ENCODE measurements at regions not wholly inside any gene's neighbourhood (a gene's known extent, or its start where the extent isn't known, plus 50 kb on each side); places are given as distances from the start of the nearest gene placed in this dataset.
A peak's percentile ranks its signal among the peaks of the same experiment; 100 is the strongest.

DNA sequence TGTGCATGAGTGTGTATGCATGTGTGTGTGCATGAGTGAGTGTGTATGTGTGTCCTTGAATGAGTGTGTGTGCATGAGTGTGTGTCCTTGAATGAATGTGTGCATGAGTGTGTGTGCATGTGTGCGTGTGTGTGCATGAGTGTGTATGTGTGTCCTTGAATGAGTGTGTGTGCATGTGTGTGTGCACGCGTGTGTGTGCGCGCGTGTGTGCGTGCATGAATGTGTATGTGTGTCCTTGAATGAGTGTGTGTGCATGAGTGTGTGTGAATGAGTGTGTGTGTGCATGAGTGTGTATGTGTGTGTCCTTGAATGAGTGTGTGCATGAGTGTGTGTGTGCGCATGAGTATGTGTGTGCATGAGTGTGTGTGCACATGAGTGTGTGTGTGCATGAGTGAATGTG, 271.9 kb downstream of the RNF144A start:
- peaks cover 0 to 2% (median 2%) of the 10 kb centered on the region in 3 donors for H3K27me3 Mint-ChIP-seq (ENCODE audit: low read depth in 3 of 3)
- WGBS (ENCODE audit: insufficient coverage) = 50% methylated on average over 4 of the region's 8 CpGs
- Histone ChIP-seq H3K4me3 (replicated peaks in 1 of 3; ENCODE audit: low read depth in 2 of 3, low read length in 3 of 3) (no peak overlapping the region), H3K9ac (ENCODE audit: insufficient read depth, low read length, poor library complexity, severe bottlenecking) (no peak overlapping the region), H4K20me1 (ENCODE audit: insufficient read depth, low read length) (no peaks in the 10 kb centered on the region), H3K9me3 (replicated peaks in 1 of 2; ENCODE audit: control insufficient read depth in 1 of 2, insufficient read depth in 1 of 2, low read length in 2 of 2) (no peaks in the 10 kb centered on the region), H2AFZ (ENCODE audit: insufficient read depth, low read depth, low read length, poor library complexity, severe bottlenecking) (no peak overlapping the region), H3K27me3 (ENCODE audit: control insufficient read depth in 2 of 2, insufficient read depth in 2 of 2, low read length in 2 of 2) (no peaks in the 10 kb centered on the region), H3K79me2 (ENCODE audit: insufficient read depth, low read length) (no peaks in the 10 kb centered on the region), H3K4me2 (replicated peaks; ENCODE audit: extremely low read depth, low read length, poor library complexity, severe bottlenecking) (no peak overlapping the region), H3K4me1 (ENCODE audit: control insufficient read depth in 1 of 2, insufficient read depth in 2 of 2, low read length in 2 of 2) (no peaks in the 10 kb centered on the region), H3K36me3 (replicated peaks in 1 of 2; ENCODE audit: control insufficient read depth in 1 of 2, insufficient read depth in 2 of 2, low read length in 2 of 2) (no peaks in the 10 kb centered on the region), H3K27ac (ENCODE audit: low read depth in 1 of 2, low read length in 2 of 2) (no peak overlapping the region)
- DNase-seq = no peak
- no peak for TF ChIP-seq CTCF (IDR thresholded peaks at IDR 0.05)
- no peaks in the 10 kb centered on the region for H3K36me3 Mint-ChIP-seq
- H3K9me3 Mint-ChIP-seq = peaks cover 0 to 2% (median 0%) of the 10 kb centered on the region in 7 donors
- H3K4me1 Mint-ChIP-seq = no peaks in the 10 kb centered on the region
- H3K4me3 Mint-ChIP-seq = no peak overlapping the region
- intact Hi-C loops (cut with micrococcal nuclease) = no loop called here
- H3K27ac Mint-ChIP-seq = no peak overlapping the region

GRCh38 chr2:7190587-7191324, 273.5 kb downstream of the RNF144A start:
- peaks cover 0 to 2% (median 0%) of the 10 kb centered on the region in 7 donors for H3K9me3 Mint-ChIP-seq
- H3K27me3 Mint-ChIP-seq (ENCODE audit: low read depth in 3 of 3) = peaks cover 0 to 3% (median 0%) of the 10 kb centered on the region in 3 donors
- Histone ChIP-seq H3K27ac (ENCODE audit: low read depth in 1 of 2, low read length in 2 of 2) (no peak overlapping the region), H3K9ac (ENCODE audit: insufficient read depth, low read length, poor library complexity, severe bottlenecking) (no peak overlapping the region), H3K4me2 (replicated peaks; ENCODE audit: extremely low read depth, low read length, poor library complexity, severe bottlenecking) (no peak overlapping the region), H3K4me1 (ENCODE audit: control insufficient read depth in 1 of 2, insufficient read depth in 2 of 2, low read length in 2 of 2) (no peaks in the 10 kb centered on the region), H3K27me3 (ENCODE audit: control insufficient read depth in 2 of 2, insufficient read depth in 2 of 2, low read length in 2 of 2) (no peaks in the 10 kb centered on the region), H3K9me3 (replicated peaks in 1 of 2; ENCODE audit: control insufficient read depth in 1 of 2, insufficient read depth in 1 of 2, low read length in 2 of 2) (no peaks in the 10 kb centered on the region), H3K79me2 (ENCODE audit: insufficient read depth, low read length) (no peaks in the 10 kb centered on the region), H3K36me3 (replicated peaks in 1 of 2; ENCODE audit: control insufficient read depth in 1 of 2, insufficient read depth in 2 of 2, low read length in 2 of 2) (no peaks in the 10 kb centered on the region), H2AFZ (ENCODE audit: insufficient read depth, low read depth, low read length, poor library complexity, severe bottlenecking) (no peak overlapping the region), H3K4me3 (replicated peaks in 1 of 3; ENCODE audit: low read depth in 2 of 3, low read length in 3 of 3) (no peak overlapping the region), H4K20me1 (ENCODE audit: insufficient read depth, low read length) (no peaks in the 10 kb centered on the region)
- peak overlapping the region in 1 of 7 donors; percentile 25 for H3K27ac Mint-ChIP-seq
- no peaks in the 10 kb centered on the region for H3K4me1 Mint-ChIP-seq
- no peaks in the 10 kb centered on the region for H3K36me3 Mint-ChIP-seq
- 69% methylated on average over 3 of the region's 5 CpGs for WGBS (ENCODE audit: insufficient coverage)
- no peak for DNase-seq
- intact Hi-C loops (cut with micrococcal nuclease) = no loop called here
- no peak overlapping the region for H3K4me3 Mint-ChIP-seq
- TF ChIP-seq CTCF (IDR thresholded peaks at IDR 0.05) = no peak

All from CD14-positive monocyte (primary cell).